SKM-1 treated with dmso at 0.1 percent for 144 hours (cell line): ENCODE measurements at regions not wholly inside any gene's neighbourhood (a gene's known extent, or its start where the extent isn't known, plus 50 kb on each side); places are given as distances from the start of the nearest gene placed in this dataset.

ENCODE experiments used
- DNase-seq: peaks from one replicate; lab custom pipeline; 2025; ENCODE audit not compliant: unreplicated experiment; lab: John Stamatoyannopoulos, UW

DNA sequence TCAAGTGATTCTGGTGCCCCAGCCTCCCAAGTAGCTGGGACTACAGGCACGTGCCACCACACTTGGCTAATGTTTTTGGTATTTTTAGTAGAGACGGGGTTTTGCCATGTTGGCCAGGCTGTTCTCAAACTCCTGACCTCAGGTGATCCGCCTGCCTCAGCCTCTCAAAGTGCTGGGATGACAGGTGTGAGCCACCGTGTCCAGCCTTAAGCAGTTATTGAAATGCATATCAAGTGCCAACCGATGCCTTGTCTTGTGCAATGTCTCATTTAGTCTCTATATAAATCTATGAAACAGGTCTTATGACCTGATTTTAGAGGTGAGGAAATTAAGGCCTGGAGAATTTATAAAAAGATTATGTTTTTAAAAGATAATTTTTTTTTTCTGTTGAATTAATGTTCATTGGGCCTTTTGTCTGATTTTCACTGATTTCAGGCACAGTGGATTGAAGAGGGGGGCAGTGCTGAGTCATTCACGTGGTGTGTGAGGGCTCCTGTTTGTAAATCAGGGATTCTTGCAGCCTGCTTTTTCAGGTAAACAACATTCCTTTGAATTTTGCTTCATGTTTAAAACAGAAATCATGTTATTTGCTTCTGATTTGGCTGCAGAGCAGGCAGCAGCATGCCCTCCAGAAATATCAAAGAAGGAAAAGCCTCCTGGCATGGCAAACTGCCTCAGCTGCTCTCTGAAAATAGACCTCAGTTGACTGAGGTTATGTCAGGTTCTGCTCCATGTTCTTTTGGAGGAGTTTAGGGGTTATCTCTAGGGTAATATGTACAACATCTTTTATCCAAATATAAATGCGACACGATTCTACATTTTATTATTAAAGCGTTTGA lies 407.0 kb upstream of the RGMA start:
- no peak for DNase-seq

- no peak for DNase-seq
Measured at GRCh38 chr15:93493172-93493571, 404.2 kb upstream of the RGMA start.

GRCh38 chr15:93491291-93491690 lies 402.3 kb upstream of the RGMA start:
- no peak for DNase-seq

- DNase-seq: no peak
Measured at GRCh38 chr15:93488296-93488713, 399.3 kb upstream of the RGMA start.

- no peak for DNase-seq
Measured at GRCh38 chr15:93486407-93487117, 397.6 kb upstream of the RGMA start.

DNA sequence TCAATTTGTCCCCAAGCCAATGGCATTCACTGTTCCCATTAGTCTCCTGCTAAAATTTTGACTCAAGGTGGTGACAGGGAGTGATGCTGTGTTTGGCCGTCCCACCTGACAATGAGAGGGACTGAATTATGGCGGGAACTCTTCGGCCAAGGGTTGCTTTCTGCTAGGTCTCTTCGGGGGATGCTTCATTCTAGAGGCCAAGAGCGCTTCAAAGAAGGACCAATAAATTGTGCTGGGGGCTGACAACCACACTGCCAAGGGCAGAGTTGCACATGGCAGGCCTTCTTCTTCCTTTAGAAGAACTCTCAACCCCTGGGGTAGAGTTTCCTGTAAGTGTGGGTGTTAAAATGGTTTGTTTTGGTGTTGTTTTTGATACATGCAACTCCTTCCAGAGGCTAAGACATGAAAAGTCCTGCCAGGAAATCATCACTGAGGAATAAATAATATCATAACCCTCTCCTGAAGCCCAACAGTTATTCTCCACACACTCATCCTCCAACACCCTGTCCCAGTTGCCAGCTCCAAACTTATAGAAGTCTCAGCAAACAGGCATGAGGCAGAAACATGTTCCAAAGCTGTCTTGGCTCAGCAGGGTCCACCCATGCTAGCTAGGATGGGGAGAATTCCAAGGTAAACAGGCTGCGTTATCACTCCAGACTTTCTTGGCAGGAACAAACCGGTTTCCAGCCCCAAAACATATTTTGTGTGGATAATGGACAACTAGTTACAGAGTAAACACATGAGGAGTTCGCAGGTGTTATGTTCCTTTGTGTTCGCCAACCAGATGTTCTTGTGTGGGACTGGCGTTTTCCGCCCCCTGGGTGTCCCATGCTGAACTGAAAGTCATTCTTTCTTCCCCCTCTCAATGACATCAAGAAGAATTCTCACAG lies 396.7 kb upstream of the RGMA start:
- DNase-seq: no peak

GRCh38 chr15:93483923-93484322 lies 394.9 kb upstream of the RGMA start:
- no peak for DNase-seq

DNA sequence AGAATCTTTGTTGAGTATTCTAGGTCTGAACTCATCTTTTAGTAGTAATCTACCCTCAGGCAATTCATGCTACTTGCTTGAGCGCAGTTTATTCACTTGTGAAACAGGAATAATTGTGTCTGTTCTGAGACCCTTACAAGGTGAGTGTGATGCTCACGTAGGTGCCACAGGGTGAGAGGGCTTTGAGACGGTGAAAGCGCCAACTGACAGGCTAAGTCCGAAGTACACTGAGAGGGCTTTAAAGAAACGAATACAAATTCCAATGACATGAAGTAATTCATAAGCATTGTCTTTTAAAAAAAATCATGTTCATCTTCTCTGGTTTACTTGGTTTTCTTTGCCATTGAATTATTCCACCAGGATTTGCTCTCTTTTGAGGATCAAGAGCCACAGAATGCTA lies 393.7 kb upstream of the RGMA start:
- DNase-seq: no peak

GRCh38 chr15:93479715-93480114 lies 390.7 kb upstream of the RGMA start:
- no peak for DNase-seq

GRCh38 chr15:93478947-93479346 lies 389.9 kb upstream of the RGMA start:
- no peak for DNase-seq

GRCh38 chr15:93477721-93478120 lies 388.7 kb upstream of the RGMA start:
- no peak for DNase-seq

GRCh38 chr15:93477188-93477587 lies 388.2 kb upstream of the RGMA start:
- DNase-seq: no peak

DNA sequence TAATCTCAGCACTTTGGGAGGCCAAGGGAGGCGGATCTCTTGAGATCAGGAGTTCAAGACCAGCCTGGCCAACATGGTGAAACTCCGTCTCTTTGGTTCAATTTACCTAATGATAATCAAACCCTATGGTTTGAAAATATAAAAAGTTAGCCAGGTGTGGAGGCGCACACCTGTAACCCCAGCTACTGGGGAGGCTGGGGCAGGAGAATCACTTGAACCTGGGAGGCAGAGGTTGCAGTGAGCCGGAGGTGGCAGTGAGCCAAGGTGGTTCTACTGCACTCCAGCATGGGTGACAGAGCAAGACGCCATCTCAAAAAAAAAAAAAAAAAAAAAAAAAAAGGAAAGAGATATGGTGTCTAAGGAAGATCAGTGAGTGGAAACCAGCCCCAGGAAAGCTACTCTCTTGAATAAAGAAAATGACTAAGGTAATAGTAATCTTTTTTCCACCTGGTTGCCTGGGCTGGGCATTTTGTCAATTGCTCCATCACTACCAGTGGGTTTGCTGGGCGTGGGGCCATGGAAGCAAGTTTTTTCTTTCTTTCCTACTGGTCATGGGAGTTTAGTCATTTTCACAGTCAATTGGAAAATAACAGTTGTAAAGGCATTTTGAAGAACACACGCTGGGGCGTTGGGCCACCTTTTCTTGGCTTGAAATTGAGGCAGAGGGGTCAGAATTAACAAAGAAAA lies 387.6 kb upstream of the RGMA start:
- DNase-seq: no peak

DNA sequence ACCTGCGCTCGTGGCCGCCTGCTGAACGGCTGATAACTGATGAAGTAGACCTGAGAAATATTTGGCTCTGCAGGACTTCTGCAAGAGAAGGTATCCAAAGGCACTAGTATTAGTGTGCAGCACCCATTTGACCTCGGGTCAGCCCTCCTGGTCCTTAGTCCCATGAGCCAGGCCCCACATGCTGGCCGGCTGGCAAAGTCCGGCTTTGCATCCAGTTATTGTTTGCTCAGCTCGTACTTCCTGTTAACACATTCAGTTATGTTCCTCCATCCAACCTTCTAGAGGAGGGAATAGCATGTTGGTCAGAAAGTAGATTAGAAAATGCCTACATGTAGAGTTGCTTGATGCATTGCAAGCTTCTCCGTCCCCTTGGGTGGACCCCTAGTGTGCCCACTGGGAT lies 385.7 kb upstream of the RGMA start:
- DNase-seq: no peak

DNA sequence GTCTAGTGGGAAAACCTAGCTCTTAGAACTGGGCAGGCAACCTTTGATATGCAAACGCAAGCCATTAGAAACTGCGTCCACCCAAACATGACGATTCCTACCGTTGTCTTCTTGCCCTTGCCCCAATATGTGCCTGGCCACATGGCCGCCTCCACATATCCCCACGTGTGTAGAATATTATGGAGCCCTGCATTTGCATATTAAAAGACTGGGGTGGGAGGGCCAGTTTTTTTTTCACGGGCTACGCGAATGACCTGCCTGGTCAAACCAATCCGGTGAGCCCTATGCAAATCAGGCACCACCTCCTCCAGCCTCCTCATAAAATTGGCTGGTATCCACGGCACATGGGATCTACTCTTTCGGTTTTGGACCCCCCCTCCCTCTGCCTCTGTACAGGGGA lies 381.0 kb upstream of the RGMA start:
- no peak for DNase-seq

GRCh38 chr15:93467337-93467736 lies 378.3 kb upstream of the RGMA start:
- DNase-seq: no peak

- no peak for DNase-seq
Measured at GRCh38 chr15:93466380-93466779, 377.4 kb upstream of the RGMA start.

- DNase-seq: no peak
Measured at GRCh38 chr15:93462690-93463089, 373.7 kb upstream of the RGMA start.

DNA sequence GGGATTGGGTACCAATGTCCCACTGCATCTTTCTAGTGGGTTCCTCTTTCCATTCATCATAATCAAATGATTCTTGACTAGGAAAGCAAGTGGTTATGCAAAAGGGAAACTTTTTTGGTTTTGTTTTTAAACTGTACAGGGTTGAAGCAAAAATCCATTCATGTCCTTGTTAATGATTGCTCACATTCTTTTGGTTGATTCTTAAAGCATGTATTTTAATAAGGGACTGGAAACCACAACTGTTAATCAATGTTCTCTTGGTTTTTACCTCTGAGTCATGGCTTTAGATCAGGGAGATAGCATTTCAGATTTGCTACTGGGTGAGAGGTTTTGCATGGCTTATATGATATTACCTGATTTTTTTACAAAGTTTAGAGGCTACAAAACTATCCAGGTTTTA lies 371.7 kb upstream of the RGMA start:
- no peak for DNase-seq

DNA sequence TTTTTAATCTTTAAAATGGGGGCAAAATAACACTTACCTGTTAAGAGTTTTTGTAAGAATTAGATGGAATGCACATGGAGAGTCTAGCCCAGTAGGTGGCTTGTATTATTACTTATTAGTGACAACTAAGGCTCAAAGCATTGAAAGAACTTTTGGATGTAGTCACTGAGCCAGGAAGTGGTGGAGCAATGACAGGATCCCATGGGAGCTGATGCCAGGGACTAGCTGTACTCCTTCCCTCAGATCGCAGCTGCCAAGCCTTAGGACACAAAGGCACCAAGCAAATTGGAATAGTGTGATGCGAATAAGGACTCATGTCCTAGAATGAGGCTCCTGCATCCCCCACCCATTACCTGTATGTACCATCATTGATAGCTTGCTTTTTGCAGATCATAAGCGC lies 370.4 kb upstream of the RGMA start:
- DNase-seq: no peak

DNA sequence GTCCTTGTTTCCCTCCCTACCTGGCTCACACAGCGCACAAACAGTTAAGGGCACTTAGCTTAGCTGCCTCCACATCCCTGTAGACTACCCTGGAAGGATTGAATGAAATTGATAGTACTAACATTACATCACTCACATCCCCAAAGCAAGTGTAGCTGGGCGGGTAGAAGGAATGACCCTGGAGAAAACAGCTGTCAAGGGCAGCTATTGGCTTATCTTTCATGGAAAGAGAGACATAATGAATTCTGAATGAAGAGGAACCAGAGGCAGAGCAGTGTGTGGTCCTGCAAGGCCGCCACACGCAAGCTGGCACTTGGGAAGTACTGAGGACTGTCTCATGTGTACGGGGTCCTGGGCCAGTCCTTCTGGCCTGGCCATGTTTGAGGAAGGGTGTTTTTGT lies 369.6 kb upstream of the RGMA start:
- no peak for DNase-seq
